ENCODE measurements at regions not wholly inside any gene's neighbourhood (a gene's known extent, or its start where the extent isn't known, plus 50 kb on each side); places are given as distances from the start of the nearest gene placed in this dataset.

DNA sequence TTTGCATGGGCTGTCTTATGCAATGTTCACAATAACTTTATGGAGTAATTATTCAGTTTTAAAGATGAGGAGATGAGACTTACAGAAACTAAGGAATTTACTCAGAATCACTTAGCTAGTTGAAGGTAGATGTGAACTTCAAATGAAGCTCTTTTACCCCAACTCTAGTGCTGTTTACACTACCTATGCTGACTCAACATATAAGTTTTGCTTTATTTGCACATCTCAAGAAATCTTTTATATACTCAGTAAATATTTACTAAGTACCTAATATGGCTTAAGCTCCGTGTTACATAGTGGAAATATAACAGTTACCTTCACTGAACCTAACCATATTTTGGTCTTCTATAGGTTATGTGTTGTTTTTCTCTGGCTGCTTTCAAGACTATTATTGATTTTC, 293.2 kb downstream of the ANXA1 start:
- TF ChIP-seq, protein P1, sequence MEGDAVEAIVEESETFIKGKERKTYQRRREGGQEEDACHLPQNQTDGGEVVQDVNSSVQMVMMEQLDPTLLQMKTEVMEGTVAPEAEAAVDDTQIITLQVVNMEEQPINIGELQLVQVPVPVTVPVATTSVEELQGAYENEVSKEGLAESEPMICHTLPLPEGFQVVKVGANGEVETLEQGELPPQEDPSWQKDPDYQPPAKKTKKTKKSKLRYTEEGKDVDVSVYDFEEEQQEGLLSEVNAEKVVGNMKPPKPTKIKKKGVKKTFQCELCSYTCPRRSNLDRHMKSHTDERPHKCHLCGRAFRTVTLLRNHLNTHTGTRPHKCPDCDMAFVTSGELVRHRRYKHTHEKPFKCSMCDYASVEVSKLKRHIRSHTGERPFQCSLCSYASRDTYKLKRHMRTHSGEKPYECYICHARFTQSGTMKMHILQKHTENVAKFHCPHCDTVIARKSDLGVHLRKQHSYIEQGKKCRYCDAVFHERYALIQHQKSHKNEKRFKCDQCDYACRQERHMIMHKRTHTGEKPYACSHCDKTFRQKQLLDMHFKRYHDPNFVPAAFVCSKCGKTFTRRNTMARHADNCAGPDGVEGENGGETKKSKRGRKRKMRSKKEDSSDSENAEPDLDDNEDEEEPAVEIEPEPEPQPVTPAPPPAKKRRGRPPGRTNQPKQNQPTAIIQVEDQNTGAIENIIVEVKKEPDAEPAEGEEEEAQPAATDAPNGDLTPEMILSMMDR (conservative IDR thresholded peaks at IDR 0.05; ENCODE audit: low read depth in 2 of 2), result no peak
- no peak for TF ChIP-seq EZH2 (IDR thresholded peaks at IDR 0.05; ENCODE audit: low read depth, unreplicated experiment)
- no peak for TF ChIP-seq POLR2AphosphoS5 (IDR thresholded peaks at IDR 0.05; ENCODE audit: low read depth)
- TF ChIP-seq CREB1 (CRISPR knock-in tag; IDR thresholded peaks at IDR 0.05; ENCODE audit: low read depth), result no peak
- TF ChIP-seq, protein P2, sequence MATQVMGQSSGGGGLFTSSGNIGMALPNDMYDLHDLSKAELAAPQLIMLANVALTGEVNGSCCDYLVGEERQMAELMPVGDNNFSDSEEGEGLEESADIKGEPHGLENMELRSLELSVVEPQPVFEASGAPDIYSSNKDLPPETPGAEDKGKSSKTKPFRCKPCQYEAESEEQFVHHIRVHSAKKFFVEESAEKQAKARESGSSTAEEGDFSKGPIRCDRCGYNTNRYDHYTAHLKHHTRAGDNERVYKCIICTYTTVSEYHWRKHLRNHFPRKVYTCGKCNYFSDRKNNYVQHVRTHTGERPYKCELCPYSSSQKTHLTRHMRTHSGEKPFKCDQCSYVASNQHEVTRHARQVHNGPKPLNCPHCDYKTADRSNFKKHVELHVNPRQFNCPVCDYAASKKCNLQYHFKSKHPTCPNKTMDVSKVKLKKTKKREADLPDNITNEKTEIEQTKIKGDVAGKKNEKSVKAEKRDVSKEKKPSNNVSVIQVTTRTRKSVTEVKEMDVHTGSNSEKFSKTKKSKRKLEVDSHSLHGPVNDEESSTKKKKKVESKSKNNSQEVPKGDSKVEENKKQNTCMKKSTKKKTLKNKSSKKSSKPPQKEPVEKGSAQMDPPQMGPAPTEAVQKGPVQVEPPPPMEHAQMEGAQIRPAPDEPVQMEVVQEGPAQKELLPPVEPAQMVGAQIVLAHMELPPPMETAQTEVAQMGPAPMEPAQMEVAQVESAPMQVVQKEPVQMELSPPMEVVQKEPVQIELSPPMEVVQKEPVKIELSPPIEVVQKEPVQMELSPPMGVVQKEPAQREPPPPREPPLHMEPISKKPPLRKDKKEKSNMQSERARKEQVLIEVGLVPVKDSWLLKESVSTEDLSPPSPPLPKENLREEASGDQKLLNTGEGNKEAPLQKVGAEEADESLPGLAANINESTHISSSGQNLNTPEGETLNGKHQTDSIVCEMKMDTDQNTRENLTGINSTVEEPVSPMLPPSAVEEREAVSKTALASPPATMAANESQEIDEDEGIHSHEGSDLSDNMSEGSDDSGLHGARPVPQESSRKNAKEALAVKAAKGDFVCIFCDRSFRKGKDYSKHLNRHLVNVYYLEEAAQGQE (IDR thresholded peaks at IDR 0.05; ENCODE audit: unreplicated experiment), result no peak
- TF ChIP-seq, protein P3, sequence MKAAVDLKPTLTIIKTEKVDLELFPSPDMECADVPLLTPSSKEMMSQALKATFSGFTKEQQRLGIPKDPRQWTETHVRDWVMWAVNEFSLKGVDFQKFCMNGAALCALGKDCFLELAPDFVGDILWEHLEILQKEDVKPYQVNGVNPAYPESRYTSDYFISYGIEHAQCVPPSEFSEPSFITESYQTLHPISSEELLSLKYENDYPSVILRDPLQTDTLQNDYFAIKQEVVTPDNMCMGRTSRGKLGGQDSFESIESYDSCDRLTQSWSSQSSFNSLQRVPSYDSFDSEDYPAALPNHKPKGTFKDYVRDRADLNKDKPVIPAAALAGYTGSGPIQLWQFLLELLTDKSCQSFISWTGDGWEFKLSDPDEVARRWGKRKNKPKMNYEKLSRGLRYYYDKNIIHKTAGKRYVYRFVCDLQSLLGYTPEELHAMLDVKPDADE (IDR thresholded peaks at IDR 0.05), result no peak
- TF ChIP-seq EZH2phosphoT487 (IDR thresholded peaks at IDR 0.05; ENCODE audit: unreplicated experiment), result no peak
- no peak for TF ChIP-seq STAT1 (IDR thresholded peaks at IDR 0.05; ENCODE audit: unreplicated experiment)
- no peak for TF ChIP-seq JUNB (IDR thresholded peaks at IDR 0.05; ENCODE audit: unreplicated experiment)
